GM21367 (cell line): ENCODE measurements at regions not wholly inside any gene's neighbourhood (a gene's known extent, or its start where the extent isn't known, plus 50 kb on each side); places are given as distances from the start of the nearest gene placed in this dataset.
"Not testable (repeated sequence)": the region's sequence is repeated elsewhere in the genome, so short reads cannot be mapped to it uniquely, and the experiment has no call there.

Experiments
- ATAC-seq: cut with Tn5 transposase; IDR thresholded peaks from one replicate; pipeline ENCODE4 v1.9.1; 2021; ENCODE audit not compliant: unreplicated experiment

GRCh38 chr7:42572561-42572960 lies 335.6 kb upstream of the GLI3 start:
- no peak for ATAC-seq

- no peak for ATAC-seq
These were observed 335.0 kb upstream of the GLI3 start for GRCh38 chr7:42572056-42572455.

- no peak for ATAC-seq
These were observed 333.9 kb upstream of the GLI3 start for GRCh38 chr7:42570944-42571343.

- no peak for ATAC-seq
These were observed 330.0 kb upstream of the GLI3 start for GRCh38 chr7:42567051-42567450.

GRCh38 chr7:42561797-42562196 lies 324.8 kb upstream of the GLI3 start:
- no peak for ATAC-seq

GRCh38 chr7:42560866-42561265 lies 323.9 kb upstream of the GLI3 start:
- ATAC-seq: no peak

- not testable (repeated sequence) for ATAC-seq
These were observed 317.9 kb upstream of the GLI3 start for GRCh38 chr7:42554932-42555331.

- no peak for ATAC-seq
These were observed 315.2 kb upstream of the GLI3 start for GRCh38 chr7:42552227-42552626.

- ATAC-seq: no peak
These were observed 313.9 kb upstream of the GLI3 start for GRCh38 chr7:42550706-42551470.

- no peak for ATAC-seq
These were observed 313.0 kb upstream of the GLI3 start for GRCh38 chr7:42549866-42550485.

- no peak for ATAC-seq
These were observed 312.0 kb upstream of the GLI3 start for GRCh38 chr7:42548816-42549611.

- no peak for ATAC-seq
These were observed 308.2 kb upstream of the GLI3 start for GRCh38 chr7:42545049-42545724.

GRCh38 chr7:42543953-42544352 lies 306.9 kb upstream of the GLI3 start:
- ATAC-seq: no peak

GRCh38 chr7:42542446-42542845 lies 305.4 kb upstream of the GLI3 start:
- not testable (repeated sequence) for ATAC-seq

GRCh38 chr7:42534441-42534840 lies 297.4 kb upstream of the GLI3 start:
- no peak for ATAC-seq

GRCh38 chr7:42527004-42527403 lies 290.0 kb upstream of the GLI3 start:
- ATAC-seq: no peak

GRCh38 chr7:42522227-42522991 lies 285.4 kb upstream of the GLI3 start:
- no peak for ATAC-seq

- no peak for ATAC-seq
These were observed 274.0 kb upstream of the GLI3 start for GRCh38 chr7:42511027-42511426.

- no peak for ATAC-seq
These were observed 269.1 kb upstream of the GLI3 start for GRCh38 chr7:42506097-42506496.

GRCh38 chr7:42502022-42502421 lies 265.0 kb upstream of the GLI3 start:
- no peak for ATAC-seq

- no peak for ATAC-seq
These were observed 258.2 kb upstream of the GLI3 start for GRCh38 chr7:42495256-42495655.
